SK-N-MC (cell line): ENCODE measurements at regions not wholly inside any gene's neighbourhood (a gene's known extent, or its start where the extent isn't known, plus 50 kb on each side); places are given as distances from the start of the nearest gene placed in this dataset.

Experiments
- EZH2 ChIP-seq: fragments of 200-600 bp; sonication (generic); IDR thresholded peaks from one replicate; pipeline ENCODE4 v1.6.1; 2017; ENCODE audit warnings: antibody characterized with exemption
- FOXP2 ChIP-seq: optimal IDR thresholded peaks from 2 replicates; pipeline ENCODE3; 2011; ENCODE audit warnings: mild to moderate bottlenecking, moderate library complexity; ENCODE audit not compliant: insufficient read depth; ENCODE audit errors: extremely low read length, control extremely low read depth
- POLR2AphosphoS5 ChIP-seq: IDR thresholded peaks from 2 replicates; pipeline ENCODE4 v1.6.1; 2012; ENCODE audit warnings: mild to moderate bottlenecking, low read depth, low read length, borderline replicate concordance

DNA sequence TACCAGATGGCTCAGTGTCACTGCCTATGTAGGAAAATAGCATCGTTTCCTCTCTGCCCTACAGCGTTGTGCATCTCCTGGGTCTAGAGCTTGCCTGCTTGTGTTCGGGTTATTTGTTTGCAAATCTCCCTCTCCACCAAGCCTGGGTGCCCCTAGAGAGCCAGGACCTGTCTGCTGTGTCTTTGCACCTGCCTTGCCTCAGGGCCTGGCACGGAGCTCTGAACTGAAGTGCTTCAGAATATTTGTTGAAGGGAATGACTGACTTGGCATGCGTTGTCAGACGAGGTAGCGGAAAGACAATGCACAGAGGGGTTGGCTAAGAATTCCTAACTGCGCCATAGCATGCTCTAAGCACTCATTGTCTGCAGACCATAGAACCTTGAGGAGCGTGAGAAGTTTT is 263.4 kb downstream of the FGF9 start:
- TF ChIP-seq POLR2AphosphoS5 (no peak), EZH2 (no peak), FOXP2 (no peak)
